ENCODE measurements at regions not wholly inside any gene's neighbourhood (a gene's known extent, or its start where the extent isn't known, plus 50 kb on each side); places are given as distances from the start of the nearest gene placed in this dataset.

DNA sequence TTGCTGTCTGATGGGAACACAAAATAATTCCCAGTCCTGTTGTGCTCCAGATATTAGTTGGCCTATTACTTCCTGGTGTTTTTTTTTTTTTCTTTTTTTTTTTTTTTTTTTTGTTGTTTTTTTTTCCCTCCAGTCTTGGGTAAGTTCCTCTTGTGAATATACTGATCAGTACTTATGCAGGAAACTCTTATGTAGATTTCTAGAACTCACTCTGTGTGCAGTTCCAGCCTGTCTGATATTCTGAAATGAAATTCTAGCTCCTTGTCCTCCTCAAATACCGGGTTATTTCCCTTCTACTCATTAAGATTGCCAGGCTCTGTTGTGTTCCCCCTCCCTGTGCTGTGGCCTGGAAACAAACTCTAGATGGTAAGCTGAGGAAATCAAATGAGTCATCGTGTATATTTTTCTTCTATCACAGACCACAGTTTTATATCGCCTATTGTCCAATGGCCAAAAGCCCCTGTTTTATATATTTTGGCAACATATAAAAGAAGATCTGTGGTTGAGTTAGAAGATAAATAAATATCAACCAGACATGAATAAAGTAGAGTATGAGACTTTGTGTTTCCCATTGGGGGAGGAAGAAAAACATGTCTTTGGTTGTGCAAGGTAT is 124.3 kb upstream of the UGT8 start:
- no peaks in the 10 kb centered on the region for H3K27me3 ChIP-seq
- no peaks in the 10 kb centered on the region for H3K9me3 ChIP-seq
- no peak for ATAC-seq
- no peaks in the 10 kb centered on the region for H3K36me3 ChIP-seq (replicated peaks in 1 of 2; ENCODE audit: insufficient read depth in 1 of 2, low read depth in 2 of 2)
- 88 to 91% methylated on average over 3 of the region's 3 CpGs for WGBS, 2 donors
- TF ChIP-seq, protein P1, sequence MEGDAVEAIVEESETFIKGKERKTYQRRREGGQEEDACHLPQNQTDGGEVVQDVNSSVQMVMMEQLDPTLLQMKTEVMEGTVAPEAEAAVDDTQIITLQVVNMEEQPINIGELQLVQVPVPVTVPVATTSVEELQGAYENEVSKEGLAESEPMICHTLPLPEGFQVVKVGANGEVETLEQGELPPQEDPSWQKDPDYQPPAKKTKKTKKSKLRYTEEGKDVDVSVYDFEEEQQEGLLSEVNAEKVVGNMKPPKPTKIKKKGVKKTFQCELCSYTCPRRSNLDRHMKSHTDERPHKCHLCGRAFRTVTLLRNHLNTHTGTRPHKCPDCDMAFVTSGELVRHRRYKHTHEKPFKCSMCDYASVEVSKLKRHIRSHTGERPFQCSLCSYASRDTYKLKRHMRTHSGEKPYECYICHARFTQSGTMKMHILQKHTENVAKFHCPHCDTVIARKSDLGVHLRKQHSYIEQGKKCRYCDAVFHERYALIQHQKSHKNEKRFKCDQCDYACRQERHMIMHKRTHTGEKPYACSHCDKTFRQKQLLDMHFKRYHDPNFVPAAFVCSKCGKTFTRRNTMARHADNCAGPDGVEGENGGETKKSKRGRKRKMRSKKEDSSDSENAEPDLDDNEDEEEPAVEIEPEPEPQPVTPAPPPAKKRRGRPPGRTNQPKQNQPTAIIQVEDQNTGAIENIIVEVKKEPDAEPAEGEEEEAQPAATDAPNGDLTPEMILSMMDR (IDR thresholded peaks at IDR 0.05): no peak
- no peak for TF ChIP-seq POLR2A (IDR thresholded peaks at IDR 0.05)
- intact Hi-C loops (cut with DNase I): no loop called here
- no peaks in the 10 kb centered on the region for H3K4me1 ChIP-seq
- no peak overlapping the region for H3K27ac ChIP-seq
- no peak for DNase-seq
- H3K4me3 ChIP-seq: no peak overlapping the region

DNA sequence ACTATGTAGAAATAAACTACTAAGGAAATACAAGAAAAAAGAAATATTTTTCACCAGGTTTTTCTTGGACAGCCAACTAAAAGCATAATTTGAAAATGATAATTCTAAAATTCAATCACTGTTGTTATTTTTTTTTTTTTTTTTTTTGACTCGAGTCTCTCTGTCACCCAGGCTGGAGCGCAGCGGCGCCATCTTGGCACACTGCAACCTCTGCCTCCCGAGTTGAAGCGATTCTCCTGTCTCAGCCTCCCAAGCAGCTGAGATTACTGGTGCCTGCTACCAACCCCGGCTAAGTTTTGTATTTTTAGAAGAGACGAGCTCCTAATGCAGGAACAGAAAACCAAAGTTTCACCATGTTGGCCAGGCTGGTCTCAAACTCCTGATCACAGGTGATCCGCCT is 122.3 kb upstream of the UGT8 start:
- TF ChIP-seq, protein P1 (IDR thresholded peaks at IDR 0.05): no peak
- no peak for TF ChIP-seq POLR2A (IDR thresholded peaks at IDR 0.05)
- WGBS, 2 donors: 92 to 97% methylated on average over 9 of the region's 9 CpGs
- intact Hi-C loops (cut with DNase I): no loop called here
- no peaks in the 10 kb centered on the region for H3K27me3 ChIP-seq
- ATAC-seq: no peak
- H3K4me3 ChIP-seq: no peak overlapping the region
- no peak overlapping the region for H3K27ac ChIP-seq
- H3K36me3 ChIP-seq (replicated peaks in 1 of 2; ENCODE audit: insufficient read depth in 1 of 2, low read depth in 2 of 2): no peaks in the 10 kb centered on the region
- no peaks in the 10 kb centered on the region for H3K9me3 ChIP-seq
- no peaks in the 10 kb centered on the region for H3K4me1 ChIP-seq
- DNase-seq: no peak

DNA sequence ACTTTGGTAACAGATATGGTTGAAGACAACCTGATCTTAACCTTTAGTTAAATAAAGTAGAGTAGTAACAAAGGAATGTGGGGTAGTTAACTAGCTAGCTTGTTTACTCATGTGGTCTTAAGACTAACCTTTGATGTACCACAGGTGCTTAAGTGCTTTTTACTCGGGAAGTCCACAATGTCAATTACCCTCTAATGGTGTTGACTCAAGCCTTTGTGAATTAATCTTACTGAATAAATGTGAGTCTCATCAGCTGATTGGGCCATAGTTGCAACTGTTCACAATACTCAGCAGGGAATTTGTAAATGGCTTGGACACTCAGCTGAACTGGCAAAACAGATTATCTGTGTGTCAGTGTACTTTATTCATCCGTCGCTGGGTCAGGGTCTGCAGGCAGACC is 119.0 kb upstream of the UGT8 start:
- Histone ChIP-seq H3K4me3 (no peak overlapping the region), H3K27ac (no peak overlapping the region), H3K9me3 (no peaks in the 10 kb centered on the region), H3K4me1 (no peaks in the 10 kb centered on the region), H3K27me3 (no peaks in the 10 kb centered on the region), H3K36me3 (replicated peaks in 1 of 2; ENCODE audit: insufficient read depth in 1 of 2, low read depth in 2 of 2) (no peaks in the 10 kb centered on the region)
- DNase-seq (no peak), ATAC-seq (no peak)
- intact Hi-C loops (cut with DNase I): no loop called here
- WGBS, 2 donors: 36 to 46% methylated on average over 2 to 3 of the region's 3 CpGs
- TF ChIP-seq, protein P1 (IDR thresholded peaks at IDR 0.05): no peak
- no peak for TF ChIP-seq POLR2A (IDR thresholded peaks at IDR 0.05)

DNA sequence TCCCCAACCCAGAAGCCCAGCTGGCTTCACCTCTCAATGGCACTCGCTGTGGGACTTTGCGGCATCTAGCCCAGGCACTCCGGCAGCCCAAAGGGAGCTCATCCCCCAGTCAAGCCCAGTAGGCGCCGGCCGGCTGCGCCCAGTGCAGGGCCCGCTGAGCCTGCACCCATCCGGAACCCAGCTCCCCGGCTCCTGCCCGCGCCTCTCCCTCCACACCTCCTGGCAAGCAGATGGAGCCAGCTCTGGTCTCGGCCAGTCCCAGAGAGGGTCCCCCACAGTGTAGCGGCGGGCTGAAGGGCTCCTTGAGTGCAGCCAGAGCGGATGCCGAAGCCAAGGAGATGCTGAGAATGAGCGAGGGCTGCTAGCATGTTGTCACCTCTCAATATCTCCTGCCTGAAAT is 116.8 kb upstream of the UGT8 start:
- Histone ChIP-seq H3K27ac (no peak overlapping the region), H3K4me1 (no peaks in the 10 kb centered on the region), H3K36me3 (replicated peaks in 1 of 2; ENCODE audit: insufficient read depth in 1 of 2, low read depth in 2 of 2) (no peaks in the 10 kb centered on the region), H3K4me3 (no peak overlapping the region), H3K27me3 (no peaks in the 10 kb centered on the region), H3K9me3 (no peaks in the 10 kb centered on the region)
- intact Hi-C loops (cut with DNase I): no loop called here
- 85 to 90% methylated on average over 16 to 17 of the region's 18 CpGs for WGBS, 2 donors
- TF ChIP-seq, protein P1 (IDR thresholded peaks at IDR 0.05): no peak
- no peak for TF ChIP-seq POLR2A (IDR thresholded peaks at IDR 0.05)
- DNase-seq (no peak), ATAC-seq (no peak)

DNA sequence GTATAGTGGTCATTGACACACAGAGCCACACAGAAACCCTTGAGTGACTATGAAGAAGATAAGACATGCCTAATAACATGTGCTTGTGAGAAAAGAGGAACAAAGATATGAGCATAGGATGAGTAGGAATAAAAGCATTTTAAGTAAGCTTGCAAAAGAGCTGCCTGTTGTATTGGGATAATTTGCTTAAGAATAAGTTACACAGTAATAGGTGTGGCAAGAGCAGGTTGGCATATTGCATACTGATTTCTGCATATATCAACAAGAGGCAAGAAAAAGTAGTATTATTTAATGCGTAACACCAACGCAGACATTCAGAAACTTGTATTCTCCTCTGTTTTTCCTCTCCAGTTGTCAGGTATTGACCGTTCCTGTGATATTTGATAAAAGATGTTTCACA is 111.5 kb upstream of the UGT8 start:
- intact Hi-C loops (cut with DNase I): no loop called here
- ATAC-seq: no peak
- Histone ChIP-seq H3K4me3 (no peak overlapping the region), H3K36me3 (replicated peaks in 1 of 2; ENCODE audit: insufficient read depth in 1 of 2, low read depth in 2 of 2) (no peaks in the 10 kb centered on the region), H3K4me1 (no peaks in the 10 kb centered on the region), H3K27me3 (no peaks in the 10 kb centered on the region), H3K27ac (no peak overlapping the region), H3K9me3 (no peaks in the 10 kb centered on the region)
- WGBS, 2 donors: 90 to 94% methylated on average over 3 of the region's 3 CpGs
- DNase-seq: no peak
- TF ChIP-seq POLR2A (IDR thresholded peaks at IDR 0.05): no peak
- TF ChIP-seq, protein P1 (IDR thresholded peaks at IDR 0.05): no peak

Measured in body of pancreas (tissue), 4 donors.